Activated T-cell treated with anti-CD3 and anti-CD28 coated beads, Interleukin-2, amount 50 U/mL, for 1 hour (primary cell): ENCODE measurements at regions not wholly inside any gene's neighbourhood (a gene's known extent, or its start where the extent isn't known, plus 50 kb on each side); places are given as distances from the start of the nearest gene placed in this dataset.
"Not testable (repeated sequence)": the region's sequence is repeated elsewhere in the genome, so short reads cannot be mapped to it uniquely, and the experiment has no call there.

Experiments
- DNase-seq: peaks from one replicate; pipeline ENCODE4 v3.0.0-alpha.2; 2020

GRCh38 chr2:2730301-2730833 is 399.3 kb upstream of the MYT1L start:
- no peak for DNase-seq

- DNase-seq = no peak
These were observed 398.2 kb upstream of the MYT1L start for GRCh38 chr2:2729246-2729645.

GRCh38 chr2:2728635-2729034 is 397.6 kb upstream of the MYT1L start:
- DNase-seq = no peak

- no peak for DNase-seq
These were observed 396.9 kb upstream of the MYT1L start for GRCh38 chr2:2727876-2728511.

GRCh38 chr2:2726163-2726562 is 395.1 kb upstream of the MYT1L start:
- DNase-seq = no peak

GRCh38 chr2:2723064-2723463 is 392.0 kb upstream of the MYT1L start:
- no peak for DNase-seq

GRCh38 chr2:2721296-2721835 is 390.3 kb upstream of the MYT1L start:
- no peak for DNase-seq

GRCh38 chr2:2720806-2721205 is 389.7 kb upstream of the MYT1L start:
- DNase-seq = not testable (repeated sequence)

GRCh38 chr2:2720351-2720750 is 389.3 kb upstream of the MYT1L start:
- DNase-seq = no peak

- no peak for DNase-seq
These were observed 388.7 kb upstream of the MYT1L start for GRCh38 chr2:2719781-2720180.

- no peak for DNase-seq
These were observed 387.9 kb upstream of the MYT1L start for GRCh38 chr2:2719015-2719414.

- no peak for DNase-seq
These were observed 386.3 kb upstream of the MYT1L start for GRCh38 chr2:2717406-2717805.

GRCh38 chr2:2716771-2717170 is 385.7 kb upstream of the MYT1L start:
- DNase-seq = no peak

GRCh38 chr2:2715036-2715818 is 384.2 kb upstream of the MYT1L start:
- no peak for DNase-seq

GRCh38 chr2:2714408-2714807 is 383.3 kb upstream of the MYT1L start:
- no peak for DNase-seq

- DNase-seq = no peak
These were observed 378.3 kb upstream of the MYT1L start for GRCh38 chr2:2709431-2709770.

GRCh38 chr2:2708575-2709430 is 377.7 kb upstream of the MYT1L start:
- no peak for DNase-seq

GRCh38 chr2:2707206-2707991 is 376.3 kb upstream of the MYT1L start:
- no peak for DNase-seq

- no peak for DNase-seq
These were observed 375.2 kb upstream of the MYT1L start for GRCh38 chr2:2706306-2706705.

- no peak for DNase-seq
These were observed 374.8 kb upstream of the MYT1L start for GRCh38 chr2:2705871-2706270.

- DNase-seq = no peak
These were observed 373.5 kb upstream of the MYT1L start for GRCh38 chr2:2704428-2705090.
